Esophagus (tissue), 2 donors: ENCODE measurements at regions not wholly inside any gene's neighbourhood (a gene's known extent, or its start where the extent isn't known, plus 50 kb on each side); places are given as distances from the start of the nearest gene placed in this dataset.

Experiments used
- H3K27ac ChIP-seq, 2 donors: one replicate each; pipeline ENCODE4 v1.5.1; 2013; ENCODE audit warnings: low read depth in 2 of 2, mild to moderate bottlenecking in 2 of 2, inconsistent platforms in 1 of 2, low read length in 1 of 2, moderate library complexity in 1 of 2
- H3K27me3 ChIP-seq, 2 donors: one replicate each; pipeline ENCODE4 v1.6.1; 2013; ENCODE audit warnings: low read length in 2 of 2, control low read depth in 1 of 2, mild to moderate bottlenecking in 1 of 2; ENCODE audit not compliant: insufficient read depth in 2 of 2, control insufficient read depth in 1 of 2
- H3K36me3 ChIP-seq, 2 donors: one replicate each; pipeline ENCODE4 v1.6.1; 2013; ENCODE audit warnings: low read length in 1 of 2; ENCODE audit not compliant: control insufficient read depth in 2 of 2, insufficient read depth in 2 of 2
- H3K4me1 ChIP-seq, 2 donors: one replicate each; pipeline ENCODE4 v1.6.1; 2013; ENCODE audit warnings: low read length in 1 of 2; ENCODE audit not compliant: control insufficient read depth in 2 of 2, insufficient read depth in 2 of 2
- H3K4me3 ChIP-seq, 2 donors: one replicate each; pipeline ENCODE4 v1.5.1; 2013; ENCODE audit warnings: low read length in 2 of 2, mild to moderate bottlenecking in 2 of 2, low read depth in 1 of 2, moderate library complexity in 1 of 2
- H3K9me3 ChIP-seq, 2 donors: one replicate each; pipeline ENCODE4 v1.6.1; 2013; ENCODE audit warnings: mild to moderate bottlenecking in 2 of 2, low read depth in 1 of 2, low read length in 1 of 2, moderate library complexity in 1 of 2; ENCODE audit not compliant: control insufficient read depth in 2 of 2, insufficient read depth in 1 of 2
- WGBS, 2 donors: extraction: QIAGEN DNeasy Blood & Tissue Kit; methylation state at CpG; one replicate each; pipeline ENCODE4 v1.1.7; 2013; 5-methylcytosine and 5-hydroxymethylcytosine counted together
- donor health status: healthy with polysubstance abuse.
- donor health status: Bipolar disorder and iron deficiency.

- Histone ChIP-seq H3K27ac (no peak overlapping the region), H3K9me3 (peaks cover 0 to 2% of the 10 kb centered on the region in 2 donors), H3K4me1 (no peaks in the 10 kb centered on the region), H3K27me3 (no peaks in the 10 kb centered on the region), H3K36me3 (no peaks in the 10 kb centered on the region), H3K4me3 (no peak overlapping the region)
- whole genome bisulfite sequencing, 2 donors = 85 to 89% methylated on average over 1 of the region's 1 CpG
Measured at GRCh38 chr7:94099679-94100078, 95.5 kb upstream of the BET1 start.

- no peaks in the 10 kb centered on the region for H3K36me3 ChIP-seq
- no peak overlapping the region for H3K4me3 ChIP-seq
- no peaks in the 10 kb centered on the region for H3K27me3 ChIP-seq
- peaks cover 0 to 2% of the 10 kb centered on the region in 2 donors for H3K9me3 ChIP-seq
- no peak overlapping the region for H3K27ac ChIP-seq
- no peaks in the 10 kb centered on the region for H3K4me1 ChIP-seq
- 94 to 95% methylated on average over 27 of the region's 27 CpGs for WGBS, 2 donors
Measured at GRCh38 chr7:94100723-94101345, 96.7 kb upstream of the BET1 start.

- no peaks in the 10 kb centered on the region for H3K27me3 ChIP-seq
- 88 to 98% methylated on average over 1 of the region's 1 CpG for WGBS, 2 donors
- H3K4me3 ChIP-seq = no peak overlapping the region
Measured at GRCh38 chr7:94104301-94104700, 100.1 kb upstream of the BET1 start.

DNA sequence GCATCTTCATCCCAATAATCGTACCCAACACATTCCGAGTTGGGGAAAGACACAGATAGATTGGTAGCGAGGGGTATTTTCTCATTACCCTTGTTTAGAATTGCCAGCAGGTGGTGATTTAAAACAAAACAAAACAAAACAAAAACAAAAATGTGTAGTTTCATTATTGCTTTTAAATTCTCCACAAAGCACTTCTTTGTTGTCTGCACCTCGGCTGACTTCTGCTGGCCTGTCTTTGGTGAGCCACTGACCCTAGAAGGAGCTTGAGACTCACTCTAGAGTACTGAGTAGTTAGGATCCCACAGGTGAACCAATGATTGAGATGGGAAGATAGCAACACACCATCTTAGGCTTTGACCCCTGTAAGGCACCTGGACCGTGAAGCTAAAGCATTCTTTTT, 105.4 kb upstream of the BET1 start:
- Histone ChIP-seq H3K36me3 (no peaks in the 10 kb centered on the region), H3K27ac (no peak overlapping the region), H3K4me1 (no peaks in the 10 kb centered on the region), H3K4me3 (no peak overlapping the region), H3K9me3 (no peaks in the 10 kb centered on the region), H3K27me3 (no peaks in the 10 kb centered on the region)
- 86 to 90% methylated on average over 5 of the region's 5 CpGs for WGBS, 2 donors

More at GRCh38 chr7:94104301-94104700, 100.1 kb upstream of the BET1 start:
- H3K9me3 ChIP-seq = peaks cover 0 to 2% of the 10 kb centered on the region in 2 donors
- H3K36me3 ChIP-seq = no peaks in the 10 kb centered on the region
- no peak overlapping the region for H3K27ac ChIP-seq
- H3K4me1 ChIP-seq = no peaks in the 10 kb centered on the region

DNA sequence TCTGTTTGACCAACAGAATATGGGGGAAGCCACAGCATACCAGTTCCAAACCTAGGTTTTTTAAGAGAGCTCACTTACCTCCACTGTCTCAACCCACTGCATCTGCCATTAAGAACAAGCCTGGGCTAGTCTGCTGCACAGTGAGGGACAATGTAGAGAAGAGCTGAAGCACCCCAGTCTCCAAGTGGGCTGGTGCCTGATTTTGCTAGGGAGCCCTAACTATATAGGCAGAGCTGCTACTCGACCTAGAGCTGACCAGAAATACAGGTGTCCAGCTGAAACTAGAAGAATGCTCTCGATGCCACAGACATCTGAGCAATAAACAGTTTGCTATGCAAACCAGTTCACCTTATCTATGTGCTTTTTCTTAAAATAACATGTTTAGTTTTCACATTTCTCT, 106.9 kb upstream of the BET1 start:
- 63 to 69% methylated on average over 2 of the region's 2 CpGs for WGBS, 2 donors
- H3K9me3 ChIP-seq = no peaks in the 10 kb centered on the region
- H3K4me1 ChIP-seq = no peaks in the 10 kb centered on the region
- H3K36me3 ChIP-seq = no peaks in the 10 kb centered on the region
- no peak overlapping the region for H3K4me3 ChIP-seq
- no peaks in the 10 kb centered on the region for H3K27me3 ChIP-seq
- no peak overlapping the region for H3K27ac ChIP-seq

- Histone ChIP-seq H3K27me3 (no peaks in the 10 kb centered on the region), H3K4me1 (no peaks in the 10 kb centered on the region), H3K36me3 (no peaks in the 10 kb centered on the region), H3K27ac (no peak overlapping the region), H3K4me3 (no peak overlapping the region), H3K9me3 (no peaks in the 10 kb centered on the region)
- 91 to 93% methylated on average over 2 of the region's 2 CpGs for WGBS, 2 donors
Measured at GRCh38 chr7:94115316-94115715, 111.2 kb upstream of the BET1 start.

DNA sequence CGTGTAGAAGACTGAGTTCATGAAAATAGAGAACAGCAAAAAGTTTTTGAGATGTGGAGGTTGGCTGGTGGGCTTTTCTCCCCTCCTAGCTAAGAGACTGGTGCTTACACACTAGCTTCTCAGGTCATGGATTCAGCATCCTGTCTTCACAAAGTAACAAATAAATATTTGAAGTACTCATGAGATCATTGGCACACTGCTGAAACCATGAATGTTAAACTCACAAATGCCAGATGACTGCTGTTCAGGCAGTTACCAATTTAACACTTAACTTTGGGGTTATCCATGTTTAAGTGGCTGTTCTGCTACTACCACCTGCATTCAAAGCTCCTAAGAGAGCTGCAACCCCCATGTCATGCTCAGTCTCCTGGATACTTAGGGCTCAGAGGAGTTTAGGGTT, 119.0 kb upstream of the BET1 start:
- Histone ChIP-seq H3K4me3 (no peak overlapping the region), H3K4me1 (no peaks in the 10 kb centered on the region), H3K36me3 (no peaks in the 10 kb centered on the region), H3K27me3 (no peaks in the 10 kb centered on the region), H3K9me3 (no peaks in the 10 kb centered on the region), H3K27ac (no peak overlapping the region)
- 66 to 69% methylated on average over 1 of the region's 1 CpG for WGBS, 2 donors

DNA sequence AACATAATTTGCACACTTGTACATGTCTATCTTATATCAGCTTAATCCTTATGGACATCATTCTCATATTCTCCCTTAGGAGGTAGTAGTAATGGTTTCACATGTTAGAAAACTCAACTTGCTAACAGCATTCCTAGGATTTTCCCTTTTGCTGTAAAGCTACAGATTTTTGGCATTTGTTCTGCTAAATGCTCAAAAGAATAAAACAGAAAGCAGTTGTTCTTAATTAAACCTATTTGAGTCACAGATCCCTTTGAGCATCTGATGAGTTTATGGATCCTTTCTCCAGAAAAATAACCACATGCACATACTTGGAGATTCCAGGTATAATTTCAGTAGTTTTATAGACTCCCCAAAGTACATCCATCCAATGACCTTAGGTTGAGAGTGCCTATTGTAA, 122.9 kb upstream of the BET1 start:
- H3K4me3 ChIP-seq = no peak overlapping the region
- no peaks in the 10 kb centered on the region for H3K27me3 ChIP-seq
- H3K9me3 ChIP-seq = no peaks in the 10 kb centered on the region
- no peaks in the 10 kb centered on the region for H3K36me3 ChIP-seq
- H3K4me1 ChIP-seq = no peaks in the 10 kb centered on the region
- no peak overlapping the region for H3K27ac ChIP-seq

DNA sequence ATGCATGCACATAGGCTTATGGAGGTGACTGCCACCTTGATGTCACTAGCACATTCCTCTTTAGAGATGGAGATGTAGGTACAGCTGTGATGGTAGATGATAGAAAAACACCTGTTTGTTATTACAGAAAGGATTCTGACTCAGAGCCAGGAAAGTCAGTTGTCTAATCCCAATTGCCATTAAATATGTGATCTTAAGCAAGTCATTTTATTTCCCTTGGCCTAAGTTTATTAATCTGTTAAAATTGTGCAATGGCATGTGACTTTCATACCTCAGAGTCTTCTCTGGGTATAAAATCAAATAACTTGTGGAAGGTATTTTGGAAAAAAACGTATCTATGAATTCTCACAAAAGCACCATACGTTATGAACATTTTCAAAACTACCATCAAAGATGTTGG, 123.9 kb upstream of the BET1 start:
- Histone ChIP-seq H3K27me3 (no peaks in the 10 kb centered on the region), H3K4me1 (no peaks in the 10 kb centered on the region), H3K9me3 (no peaks in the 10 kb centered on the region), H3K4me3 (no peak overlapping the region), H3K27ac (no peak overlapping the region), H3K36me3 (no peaks in the 10 kb centered on the region)
- WGBS, 2 donors = 71 to 73% methylated on average over 2 of the region's 2 CpGs

DNA sequence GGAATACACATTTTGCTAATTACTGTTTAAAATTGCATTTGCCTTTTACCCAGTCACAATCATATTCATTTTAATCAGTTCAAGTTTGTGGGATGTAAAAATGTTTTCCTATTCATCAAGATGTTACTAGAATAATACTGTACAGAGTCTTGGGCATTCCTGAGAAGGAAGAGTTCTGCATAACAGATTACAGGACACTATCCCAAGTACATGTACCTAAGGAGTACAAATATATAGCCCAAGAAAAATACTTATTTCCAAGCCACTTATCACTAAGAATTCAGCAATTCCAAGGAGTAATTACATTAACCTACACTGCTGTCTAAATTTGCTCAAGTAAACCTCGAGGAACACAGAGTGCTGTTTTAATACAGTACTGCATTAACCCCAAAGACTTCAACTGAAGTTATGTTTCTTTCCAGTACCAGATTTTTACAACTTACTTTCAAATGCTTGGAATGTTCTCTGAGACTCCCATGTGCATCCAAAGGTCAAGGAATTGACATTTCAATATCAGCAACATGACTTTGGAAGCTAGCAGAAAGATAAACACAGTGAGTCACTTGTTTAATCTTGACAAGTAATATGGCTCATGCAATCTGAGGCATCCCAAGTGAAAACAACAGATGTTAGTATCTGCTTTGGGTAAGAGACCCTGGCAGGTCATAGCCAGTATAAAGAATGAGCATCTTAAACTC, 125.4 kb upstream of the BET1 start:
- H3K9me3 ChIP-seq = no peaks in the 10 kb centered on the region
- no peaks in the 10 kb centered on the region for H3K27me3 ChIP-seq
- no peak overlapping the region for H3K27ac ChIP-seq
- no peaks in the 10 kb centered on the region for H3K4me1 ChIP-seq
- H3K36me3 ChIP-seq = no peaks in the 10 kb centered on the region
- H3K4me3 ChIP-seq = no peak overlapping the region
- 29 to 39% methylated on average over 1 of the region's 1 CpG for WGBS, 2 donors
